NCI-H2171 treated with DMSO at 0.1 percent for 48 hours (cell line): ENCODE measurements at regions not wholly inside any gene's neighbourhood (a gene's known extent, or its start where the extent isn't known, plus 50 kb on each side); places are given as distances from the start of the nearest gene placed in this dataset.

Experiments used
- DNase-seq: peaks from one replicate; lab custom pipeline; 2025; lab: John Stamatoyannopoulos, UW

DNA sequence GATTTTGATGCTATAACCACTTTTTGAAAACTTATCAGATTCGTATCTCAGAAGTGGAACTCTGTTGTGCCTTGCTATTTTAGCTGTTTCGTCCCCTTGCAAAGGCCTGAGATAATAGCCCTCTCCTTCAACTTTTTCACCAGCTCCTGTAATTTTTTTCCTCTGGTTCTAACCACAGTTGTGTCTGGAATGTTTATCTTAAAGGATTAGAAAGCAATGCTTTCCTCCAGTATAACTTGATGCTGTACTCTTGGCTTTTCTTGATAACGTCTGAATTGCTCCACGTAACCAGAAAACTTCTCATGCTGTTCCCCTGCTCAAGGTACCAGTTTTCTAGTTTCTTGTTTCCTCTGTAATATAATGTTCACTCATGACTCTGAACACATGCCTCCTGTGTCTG lies 209.4 kb downstream of the DTWD2 start:
- DNase-seq: no peak

DNA sequence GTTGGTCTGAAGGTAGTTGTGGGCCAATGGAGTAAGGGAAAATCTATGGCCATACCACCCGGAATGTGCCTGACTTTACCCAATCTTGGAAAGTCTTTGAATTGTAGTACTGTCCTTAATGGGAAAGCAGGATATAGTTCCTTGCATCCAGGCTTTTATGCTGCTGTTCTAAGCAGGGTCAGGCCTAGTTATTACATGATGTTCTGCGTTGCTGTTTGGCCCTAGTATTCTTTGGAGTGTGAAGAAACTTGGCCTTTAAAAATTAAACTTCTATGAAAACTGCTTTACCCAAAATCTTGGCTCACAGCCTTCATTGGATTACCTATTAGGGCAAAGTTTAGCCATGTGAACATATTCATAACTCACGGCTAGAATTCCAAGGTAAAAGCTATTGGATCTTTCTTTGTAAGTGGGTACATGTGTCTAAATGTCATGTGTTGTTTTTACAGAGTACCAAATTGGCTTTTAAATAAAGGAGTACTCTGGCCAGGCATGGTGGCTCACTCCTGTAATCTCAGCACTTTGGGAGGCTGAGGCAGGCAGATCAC lies 211.1 kb downstream of the DTWD2 start:
- DNase-seq: no peak

DNA sequence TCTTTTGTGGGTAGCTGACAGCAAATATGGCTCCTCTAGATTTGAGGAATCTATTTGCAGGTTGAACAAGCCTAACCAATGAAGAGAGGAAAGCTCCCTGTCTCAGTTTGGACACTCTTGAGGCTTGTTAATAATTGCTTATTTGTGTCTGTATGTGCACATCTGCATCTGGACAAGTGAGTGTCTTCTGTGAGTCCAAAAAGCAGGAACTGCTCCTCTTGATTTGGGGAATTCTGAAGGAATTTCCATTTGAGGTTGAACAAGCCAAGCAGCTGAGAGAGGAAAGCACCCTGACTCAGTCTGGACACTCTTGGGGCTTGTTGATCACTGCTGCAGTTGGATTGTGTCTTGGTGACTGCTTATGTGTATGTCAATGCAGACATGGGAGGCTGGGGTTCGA lies 211.6 kb downstream of the DTWD2 start:
- no peak for DNase-seq

DNA sequence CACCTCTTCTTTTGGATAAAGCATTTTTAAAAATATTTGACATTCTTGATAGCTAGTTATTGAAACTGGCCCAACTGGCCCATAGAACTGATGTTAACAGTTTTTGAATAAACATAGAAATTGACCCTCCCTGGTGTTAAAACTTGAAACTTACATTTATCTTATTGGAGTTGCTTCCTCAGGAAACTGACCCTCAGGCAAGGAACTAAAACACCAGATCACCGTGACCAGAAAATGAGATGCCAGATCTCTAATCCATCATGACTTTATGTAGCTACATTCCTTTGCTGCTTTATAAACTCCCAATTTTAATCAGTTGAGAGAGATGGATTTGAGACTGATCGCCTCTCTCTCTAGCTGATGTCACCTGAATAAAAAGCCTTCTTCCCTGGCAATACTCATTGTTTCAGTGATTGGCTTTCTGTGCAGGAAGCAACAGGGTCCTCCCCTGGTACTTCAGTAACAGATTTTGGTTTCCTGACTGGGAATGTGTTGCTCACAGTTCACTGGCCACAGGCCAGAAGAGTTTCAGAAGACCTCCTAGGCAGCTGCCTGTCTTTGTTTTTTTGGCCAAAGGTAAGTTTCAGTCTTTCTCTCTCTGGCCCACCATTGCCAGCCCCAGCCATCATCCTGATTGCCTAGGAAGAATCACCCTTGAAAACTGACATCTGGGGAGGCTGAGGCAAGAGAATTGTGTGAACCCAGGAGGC lies 212.4 kb downstream of the DTWD2 start:
- DNase-seq: no peak

DNA sequence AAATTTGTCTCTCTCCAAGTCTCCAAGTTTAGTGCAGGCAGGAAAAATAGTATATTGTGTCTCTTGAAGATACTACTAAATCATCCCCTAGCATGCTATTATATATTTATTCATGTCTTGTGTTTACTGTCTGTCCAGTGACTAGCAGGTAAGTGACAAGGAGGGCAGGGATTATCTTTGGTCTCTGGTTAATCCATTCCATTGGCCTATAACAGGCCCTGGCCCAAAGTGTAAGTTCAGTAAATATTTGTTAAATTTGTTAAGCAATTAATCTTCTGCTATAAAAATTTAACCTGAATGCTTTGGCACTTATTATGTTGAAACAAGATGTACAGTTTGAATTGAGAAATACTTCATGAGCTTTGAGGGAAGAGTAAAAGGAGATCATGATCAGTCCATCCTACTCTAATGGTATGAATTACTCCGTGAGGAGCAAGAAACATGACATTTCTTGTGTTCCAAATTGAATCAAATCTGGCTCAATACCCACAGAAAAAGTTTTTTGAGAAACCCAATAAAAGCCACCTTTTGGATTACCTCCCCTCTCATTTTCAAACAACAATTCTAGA lies 219.7 kb downstream of the DTWD2 start:
- no peak for DNase-seq

DNA sequence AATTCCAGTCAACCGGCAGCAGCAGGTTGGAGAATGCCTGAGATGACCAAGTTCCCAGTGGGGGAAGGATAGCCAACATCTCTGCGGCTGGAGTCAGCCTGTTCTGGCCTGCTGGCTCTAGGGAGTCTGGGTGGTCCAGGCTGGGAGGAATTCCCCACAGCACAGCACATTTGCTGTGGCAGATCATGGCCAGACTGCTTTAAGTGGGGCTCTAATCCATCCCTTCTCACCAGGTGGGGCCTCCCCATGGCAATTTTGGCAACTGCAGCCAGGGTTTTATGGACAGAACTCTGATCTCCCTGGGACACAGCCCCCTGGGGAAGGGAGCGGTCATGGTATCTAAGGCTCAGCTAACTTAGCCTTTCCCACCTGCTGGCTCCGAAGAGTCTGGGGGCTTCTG lies 226.1 kb downstream of the DTWD2 start:
- DNase-seq: no peak

DNA sequence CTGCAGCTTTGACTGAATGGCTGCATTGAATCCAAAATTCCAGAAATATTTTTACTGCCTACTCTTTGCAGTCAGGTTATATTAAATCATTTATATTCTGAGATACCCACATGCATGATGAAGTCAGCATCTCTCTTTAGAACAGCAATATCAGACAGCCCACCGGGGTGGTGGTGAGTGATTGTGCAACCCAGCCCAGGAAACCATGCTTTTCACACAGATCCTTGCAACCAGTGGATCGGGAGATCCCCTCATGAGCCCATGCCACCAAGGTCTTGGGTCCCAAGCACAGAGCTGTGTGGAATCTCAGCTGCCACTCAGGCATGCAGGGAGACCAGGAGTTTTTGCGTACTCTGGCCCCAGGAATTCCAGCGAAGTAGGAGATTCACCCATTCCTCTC lies 226.5 kb downstream of the DTWD2 start:
- DNase-seq: no peak

DNA sequence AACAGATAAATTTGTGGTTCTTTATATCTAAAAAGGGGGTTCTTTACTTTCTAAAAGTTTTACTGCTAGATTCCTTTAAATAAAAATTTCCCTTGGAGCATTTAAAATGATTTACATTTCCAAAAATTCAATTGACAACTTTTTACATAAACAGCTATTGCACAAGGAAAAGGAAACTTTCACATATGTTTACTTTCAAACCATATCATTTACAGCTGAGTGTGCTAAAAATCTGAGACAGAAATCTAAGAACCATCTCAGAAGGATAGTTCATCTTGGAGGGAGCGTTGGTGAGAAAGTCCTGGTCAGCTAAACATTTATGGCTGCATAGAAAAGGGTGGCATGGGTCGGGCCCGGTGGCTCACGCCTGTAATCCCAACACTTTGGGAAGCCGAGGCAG lies 235.4 kb downstream of the DTWD2 start:
- DNase-seq: no peak

DNA sequence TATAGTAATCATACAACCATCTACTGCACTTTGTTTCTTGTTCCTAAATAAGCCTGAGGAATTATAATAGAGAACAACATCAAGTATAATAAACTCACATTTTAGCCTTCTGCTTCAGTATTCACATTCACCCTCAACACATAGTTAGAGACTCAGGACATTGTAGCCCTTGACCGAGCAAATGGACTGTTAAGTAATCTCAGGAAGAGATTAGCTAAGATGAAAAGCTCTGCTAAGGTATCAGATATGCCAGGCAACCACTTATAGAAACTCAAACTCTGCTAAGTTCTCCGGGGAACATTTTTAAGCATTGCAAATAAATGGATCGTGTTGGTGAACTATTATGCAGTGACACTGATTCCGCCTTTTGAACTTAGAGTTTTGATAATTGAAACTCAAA lies 252.0 kb downstream of the DTWD2 start:
- DNase-seq: no peak

DNA sequence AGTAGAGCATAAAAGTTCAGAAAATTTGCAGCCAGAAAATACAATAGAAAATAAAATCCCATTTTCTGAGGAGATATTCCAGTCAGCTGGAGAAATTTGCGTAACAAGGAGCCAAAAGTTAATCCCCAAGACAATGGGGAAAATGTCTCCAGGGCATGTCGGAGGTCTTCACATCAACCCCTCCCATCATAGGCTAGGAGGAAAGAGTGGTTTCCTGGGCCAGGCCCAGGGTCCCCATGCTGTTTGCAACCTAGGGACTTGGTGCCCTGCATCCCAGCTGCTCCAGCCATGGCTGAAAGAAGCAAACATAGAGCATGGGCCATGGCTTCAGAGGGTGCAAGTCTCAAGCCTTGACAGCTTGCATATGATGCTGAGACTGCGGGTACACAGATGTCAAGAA lies 255.0 kb downstream of the DTWD2 start:
- DNase-seq: no peak

DNA sequence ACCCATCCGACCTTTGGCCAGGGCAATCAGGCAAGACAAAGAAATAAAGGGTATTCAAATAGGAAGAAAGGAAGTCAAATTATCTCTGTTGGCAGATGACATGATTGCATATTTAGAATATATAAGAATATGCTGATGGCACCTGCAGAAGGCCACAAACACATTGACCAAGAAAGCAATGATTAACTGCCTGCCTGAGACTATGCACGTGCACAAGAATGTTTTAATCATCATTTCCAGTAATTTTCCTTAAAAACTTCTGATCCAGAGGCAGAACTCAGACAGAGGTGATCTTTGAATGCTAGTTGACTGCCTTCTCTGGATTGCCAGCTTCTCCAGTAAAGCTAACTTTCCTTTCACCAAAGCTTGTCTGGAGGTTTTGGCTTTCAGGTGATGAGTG lies 260.2 kb downstream of the DTWD2 start:
- DNase-seq: no peak

DNA sequence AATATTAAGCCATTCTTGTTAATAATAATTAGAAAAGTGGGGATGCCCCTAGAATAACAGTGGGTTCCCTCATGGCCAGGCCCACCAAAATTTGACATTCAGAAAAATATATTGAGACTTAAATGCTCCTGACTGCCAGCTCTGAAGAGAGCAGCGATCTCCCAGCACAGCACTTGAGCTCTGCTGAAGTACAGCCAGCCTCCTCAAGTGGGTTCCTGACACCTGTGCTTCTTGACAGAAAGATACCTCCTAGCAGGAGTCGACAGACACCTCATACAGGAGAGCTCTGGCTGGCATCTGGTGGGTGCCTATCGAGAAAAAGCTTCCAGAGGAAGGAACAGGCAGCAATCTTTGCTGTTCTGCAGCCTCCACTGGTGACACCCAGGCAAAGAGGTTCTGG lies 261.5 kb downstream of the DTWD2 start:
- DNase-seq: peak; percentile 15

DNA sequence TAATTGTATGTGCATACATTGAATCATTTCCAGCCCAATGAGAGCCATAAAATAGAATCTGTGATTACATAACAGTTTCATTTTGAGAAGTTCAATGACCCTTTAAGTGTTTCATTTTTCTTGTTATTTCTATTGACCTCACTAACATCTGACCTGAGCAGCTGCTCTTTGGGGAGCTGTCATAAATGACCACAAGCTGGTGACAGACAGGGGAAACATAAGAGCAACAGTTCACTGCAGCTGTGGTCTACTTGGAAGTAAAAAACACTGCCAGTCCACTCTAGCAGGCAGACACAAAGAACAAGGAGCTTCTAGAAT lies 265.4 kb downstream of the DTWD2 start:
- DNase-seq: no peak

DNA sequence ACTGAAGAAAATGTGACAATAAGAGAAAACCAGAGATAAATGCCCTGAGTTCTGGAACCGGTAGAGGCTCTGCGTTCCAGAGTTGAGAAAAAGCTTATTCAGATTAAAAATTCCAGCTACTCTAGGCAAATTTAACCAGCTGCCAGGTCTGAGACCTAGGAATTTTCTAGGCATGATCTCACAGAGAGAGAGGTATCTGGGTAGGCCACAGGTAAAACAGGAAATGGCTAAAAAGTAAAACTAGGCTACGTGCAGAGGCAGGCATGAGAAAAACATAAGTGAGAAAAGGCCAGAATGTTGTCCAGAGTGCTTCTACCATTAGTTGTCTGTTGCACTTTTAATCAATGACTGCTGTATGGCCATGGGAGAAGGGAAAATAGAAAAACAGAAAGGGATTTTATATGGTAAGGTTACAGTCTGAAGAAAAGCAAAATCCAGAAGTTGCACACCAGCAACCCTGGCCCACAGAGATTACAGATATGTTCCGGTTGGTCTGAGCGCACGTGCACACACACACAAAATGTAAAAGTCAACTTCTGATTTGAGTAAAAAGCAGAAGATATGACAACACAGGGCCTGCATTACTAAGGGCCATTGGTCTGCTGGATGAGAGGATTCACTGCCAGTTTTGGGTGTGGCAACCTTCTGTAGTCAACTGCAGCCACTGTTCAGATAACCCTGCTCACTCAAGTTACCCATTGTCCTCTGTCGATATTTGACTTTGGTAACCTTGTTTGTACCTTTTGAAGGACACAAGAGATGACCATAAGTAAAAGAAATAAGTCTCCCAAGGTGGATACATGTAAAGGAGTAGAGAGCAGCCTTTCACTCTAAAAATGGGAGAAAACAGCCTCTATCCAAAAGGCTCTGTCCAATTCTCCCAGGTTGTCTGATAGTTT lies 266.0 kb downstream of the DTWD2 start:
- DNase-seq: no peak

DNA sequence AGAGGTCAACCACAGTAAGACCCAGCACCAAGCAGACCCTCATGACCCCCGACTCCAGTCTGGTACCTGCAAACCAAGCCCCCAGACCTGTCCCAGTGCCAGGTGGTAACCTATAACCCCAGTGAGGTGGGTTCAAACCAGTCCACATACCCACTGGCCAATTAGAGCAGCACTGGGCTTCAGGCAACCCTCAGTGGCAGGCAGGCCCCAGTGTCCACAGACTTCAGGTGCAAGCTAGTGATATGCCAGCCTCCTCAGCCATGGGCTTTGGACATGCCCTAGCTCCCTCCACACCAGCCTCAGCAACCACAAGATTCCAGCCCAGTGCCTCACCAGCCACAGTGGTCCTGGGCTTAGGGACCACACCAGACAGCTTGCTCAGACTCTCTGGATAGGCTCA lies 276.6 kb downstream of the DTWD2 start:
- DNase-seq: no peak

DNA sequence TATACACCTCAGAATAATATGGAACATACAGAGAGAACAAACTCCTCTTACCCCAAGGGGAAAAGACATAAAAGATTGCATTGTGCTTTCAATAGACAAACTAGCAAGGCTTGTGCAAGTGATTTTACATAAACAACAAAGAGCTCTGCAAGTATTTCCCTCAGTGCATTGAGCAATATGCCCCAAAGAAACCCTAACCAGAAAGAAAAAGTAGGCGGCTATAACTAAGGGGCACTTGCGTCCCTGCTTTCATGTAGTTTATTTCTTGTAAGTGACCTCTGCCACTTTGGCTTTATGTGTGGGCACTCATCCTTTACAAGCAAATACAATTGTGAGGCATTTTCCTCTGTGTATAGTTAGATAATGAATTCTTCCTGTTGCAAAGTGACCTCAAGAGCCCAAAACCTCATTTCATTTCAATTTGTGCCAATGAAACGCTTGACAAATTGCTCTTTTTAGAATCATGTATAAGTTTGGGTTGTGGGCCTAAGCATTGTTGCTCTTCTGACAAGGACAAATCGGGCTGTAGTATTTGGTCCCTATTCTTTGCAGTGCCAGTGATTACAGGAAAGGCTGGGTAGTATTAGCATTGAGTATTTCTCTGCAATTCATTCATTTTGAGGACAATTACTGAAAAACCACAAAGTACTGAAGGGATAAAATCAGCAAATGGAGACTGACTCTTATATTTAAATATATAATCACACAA lies 282.2 kb downstream of the DTWD2 start:
- no peak for DNase-seq

DNA sequence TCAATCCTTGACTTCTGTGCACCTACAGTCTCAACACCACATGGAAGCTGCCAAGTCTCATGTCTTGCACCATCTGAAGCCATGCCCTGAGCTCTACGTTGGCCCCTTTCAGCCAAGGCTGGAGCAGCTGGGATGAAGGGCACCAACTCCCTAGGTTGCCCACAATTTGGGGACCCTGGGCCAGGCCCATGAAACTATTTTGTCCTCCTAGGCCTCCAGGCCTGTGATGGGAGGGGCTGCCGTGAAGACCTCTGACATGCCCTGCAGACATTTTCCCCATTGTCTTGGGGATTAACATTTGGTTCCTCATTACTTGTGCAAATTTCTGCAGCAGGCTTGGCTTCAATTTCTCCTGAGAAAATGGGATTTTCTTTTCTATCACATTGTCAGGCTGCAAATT lies 285.1 kb downstream of the DTWD2 start:
- DNase-seq: no peak

DNA sequence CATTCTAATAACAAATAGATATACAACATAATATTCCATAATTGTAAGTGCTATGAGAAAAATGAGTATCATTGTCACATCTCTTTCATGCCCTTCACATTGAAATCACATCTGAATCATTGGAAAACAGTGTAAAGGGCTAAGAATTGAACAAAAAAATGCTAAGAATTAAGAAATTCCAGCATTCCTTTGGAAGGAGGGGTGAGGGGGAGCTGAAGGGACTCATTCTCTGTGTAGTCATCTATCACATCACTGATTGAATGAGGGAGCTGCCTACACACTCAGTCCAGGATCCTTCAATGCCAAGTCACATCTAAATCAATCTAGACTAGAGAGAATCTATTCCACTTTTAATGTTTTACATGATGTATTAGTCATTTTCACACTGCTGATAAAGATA lies 286.6 kb downstream of the DTWD2 start:
- DNase-seq: no peak

DNA sequence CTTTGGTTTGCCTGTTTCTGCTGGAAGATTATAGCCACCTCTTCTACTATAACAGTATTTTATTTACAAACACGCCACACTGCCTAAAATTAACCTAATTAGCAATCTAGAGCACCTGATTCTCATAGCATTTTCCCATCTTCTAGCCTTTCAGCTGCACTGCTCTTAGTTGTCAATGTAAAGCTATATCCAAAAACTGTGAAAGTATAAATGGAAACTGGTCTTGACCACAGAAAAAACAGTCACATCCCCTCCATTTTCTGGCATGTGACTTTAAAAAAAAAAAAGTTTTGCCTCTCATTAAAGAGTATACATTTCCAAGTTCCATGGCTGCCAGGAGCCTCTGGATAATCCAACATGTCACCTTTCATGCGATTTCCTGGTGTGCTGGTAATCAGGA lies 287.8 kb downstream of the DTWD2 start:
- no peak for DNase-seq

DNA sequence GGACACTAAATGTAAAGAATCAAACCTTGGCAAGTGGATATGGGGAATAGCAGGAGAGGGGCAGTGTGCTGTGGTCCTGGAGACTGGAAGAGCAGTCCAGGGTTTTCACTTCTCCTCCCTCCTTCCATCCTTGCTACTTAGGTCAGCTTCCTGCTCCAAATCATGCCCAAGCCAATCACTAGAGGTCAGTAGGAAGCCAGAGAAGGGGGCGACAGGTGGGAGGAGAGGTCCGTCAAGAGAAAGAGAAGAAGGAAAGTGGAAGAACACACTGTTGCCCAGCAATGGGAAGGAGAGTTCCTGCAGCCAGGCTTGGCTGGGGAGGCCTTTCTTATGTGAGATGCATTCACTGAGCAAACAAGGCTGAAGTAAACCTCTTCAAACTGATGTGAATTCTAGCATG lies 289.6 kb downstream of the DTWD2 start:
- DNase-seq: no peak

DNA sequence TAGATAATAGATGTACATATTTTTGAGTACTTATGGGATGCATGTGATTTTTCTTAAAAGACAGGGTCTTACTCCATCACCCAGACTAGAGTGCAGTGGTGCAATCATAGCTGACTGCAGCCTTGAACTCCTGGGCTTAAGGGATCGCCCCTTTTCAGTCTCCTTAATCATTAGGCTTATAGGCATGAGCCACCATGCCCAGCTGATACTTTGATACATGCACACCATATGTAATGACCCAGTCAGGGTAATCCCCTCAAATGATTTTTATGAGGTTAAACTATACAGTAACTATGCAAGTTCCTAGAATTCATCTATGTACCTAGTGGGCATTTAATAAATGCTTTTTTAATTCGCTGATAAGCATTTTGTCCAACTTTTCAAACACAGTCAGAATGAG lies 292.3 kb downstream of the DTWD2 start:
- DNase-seq: no peak

DNA sequence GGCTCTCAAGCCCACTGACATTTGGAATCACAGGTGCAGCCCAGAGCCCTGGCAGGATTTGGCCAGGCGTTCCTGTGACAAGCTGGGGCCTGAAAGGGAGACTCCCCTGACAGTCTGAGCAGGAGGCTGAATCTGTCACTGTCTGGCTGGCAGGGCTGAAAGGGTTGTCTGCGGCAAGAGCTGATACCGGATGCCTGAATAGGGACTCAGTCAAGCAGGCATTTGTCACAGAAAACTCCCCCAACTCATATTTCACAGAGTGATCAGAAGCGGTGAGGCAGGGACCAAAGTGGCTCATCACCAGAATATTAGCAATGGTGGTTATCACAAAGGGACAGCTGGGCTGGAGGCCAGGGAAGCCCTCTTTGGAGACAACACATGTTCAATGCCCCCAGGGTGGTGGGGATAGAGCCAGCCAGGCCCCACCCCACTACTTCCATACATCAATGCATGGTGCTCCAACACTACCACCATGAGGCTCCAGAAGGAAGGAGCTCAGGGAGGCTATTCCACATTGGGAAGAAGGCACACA lies 295.5 kb downstream of the DTWD2 start:
- peak; percentile 90 for DNase-seq
